ENCODE measurements at regions not wholly inside any gene's neighbourhood (a gene's known extent, or its start where the extent isn't known, plus 50 kb on each side); places are given as distances from the start of the nearest gene placed in this dataset.

DNA sequence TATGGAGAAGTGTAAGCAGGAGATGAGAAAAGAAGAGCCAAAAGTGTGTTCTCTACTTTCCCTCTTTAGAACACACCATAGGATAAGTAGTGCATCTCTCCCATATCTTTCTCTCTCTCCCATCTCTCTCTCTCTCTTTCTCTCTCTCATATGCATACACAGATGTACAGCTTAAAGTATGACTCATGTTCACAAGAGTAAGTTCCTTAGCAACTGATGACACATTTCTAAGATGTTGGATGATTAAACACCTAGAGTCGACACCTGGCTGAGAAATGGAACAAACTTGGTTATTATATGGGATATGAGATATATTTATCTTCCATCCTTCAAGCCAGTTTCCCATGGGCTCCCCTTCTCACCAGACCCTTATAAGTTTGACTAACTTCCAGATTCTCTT, 113.5 kb downstream of the TMEM132E start:
- DNase-seq = no peak

Data from NCI-H1048 (cell line).